Activated CD8-positive, alpha-beta memory T cell treated with anti-CD3 and anti-CD28 coated beads, Interleukin-2, amount 50 U/mL, for 4 hours (primary cell): ENCODE measurements at regions not wholly inside any gene's neighbourhood (a gene's known extent, or its start where the extent isn't known, plus 50 kb on each side); places are given as distances from the start of the nearest gene placed in this dataset.
A peak's percentile ranks its signal among the peaks of the same experiment; 100 is the strongest.
"Not testable (repeated sequence)": the region's sequence is repeated elsewhere in the genome, so short reads cannot be mapped to it uniquely, and the experiment has no call there.

Source experiments
- DNase-seq: peaks from one replicate; pipeline ENCODE4 v3.0.0-alpha.2; 2020

DNA sequence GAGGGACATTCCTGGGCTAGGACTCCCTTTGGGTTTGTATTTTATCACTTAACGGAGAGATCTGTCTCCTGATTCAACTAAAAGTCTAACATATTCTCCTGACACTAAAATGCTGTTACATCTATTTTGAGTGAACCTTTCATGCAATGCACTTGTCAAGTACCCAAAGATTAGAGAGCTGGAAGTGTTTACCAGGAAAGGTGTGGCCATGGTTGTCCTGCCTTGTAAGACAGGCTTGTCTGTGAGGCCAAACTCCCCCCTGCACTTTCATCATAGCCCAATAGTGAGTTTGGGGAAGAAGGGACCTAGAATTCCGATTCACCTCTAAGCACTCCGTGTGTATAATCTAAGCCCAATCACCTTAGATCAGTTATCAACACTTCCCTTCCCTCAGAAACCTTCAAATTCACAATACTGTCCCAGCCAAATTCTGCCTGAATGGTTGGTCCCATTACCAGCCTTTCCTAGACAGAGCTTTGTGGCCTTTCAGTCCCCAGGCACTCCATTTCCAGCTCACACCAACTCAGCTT is 162.6 kb upstream of the NAMPT start:
- no peak for DNase-seq

GRCh38 chr7:106445366-106445765 is 160.6 kb upstream of the NAMPT start:
- not testable (repeated sequence) for DNase-seq

DNA sequence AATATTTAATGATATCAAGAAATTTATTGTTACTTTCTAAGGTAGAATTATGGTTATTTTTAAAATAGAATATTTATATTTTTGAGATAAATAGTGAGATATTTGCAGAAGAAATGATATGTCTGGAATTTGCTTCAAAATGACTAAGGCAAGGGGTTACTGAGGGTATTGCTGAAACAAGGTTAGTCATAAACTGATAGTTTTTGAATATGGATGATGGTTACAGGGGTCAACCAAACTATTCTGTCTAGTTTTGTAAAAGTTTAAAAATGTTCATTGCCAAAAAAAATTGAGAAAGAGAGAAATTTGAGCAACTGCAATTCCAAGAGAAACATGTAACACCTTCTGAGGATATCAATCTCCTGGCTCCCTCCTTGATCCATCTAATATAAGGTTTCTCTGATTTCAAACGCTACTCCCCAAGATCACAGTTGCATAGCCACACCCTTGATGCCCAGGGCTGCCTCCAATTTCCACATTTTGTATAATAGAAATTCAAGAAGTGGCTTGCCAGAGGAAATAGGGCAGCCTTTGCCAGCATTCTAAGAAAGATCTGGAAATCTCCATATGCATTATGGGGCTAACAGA is 159.4 kb upstream of the NAMPT start:
- DNase-seq, result no peak

- no peak for DNase-seq
Measured at GRCh38 chr7:106443156-106443555, 158.4 kb upstream of the NAMPT start.

DNA sequence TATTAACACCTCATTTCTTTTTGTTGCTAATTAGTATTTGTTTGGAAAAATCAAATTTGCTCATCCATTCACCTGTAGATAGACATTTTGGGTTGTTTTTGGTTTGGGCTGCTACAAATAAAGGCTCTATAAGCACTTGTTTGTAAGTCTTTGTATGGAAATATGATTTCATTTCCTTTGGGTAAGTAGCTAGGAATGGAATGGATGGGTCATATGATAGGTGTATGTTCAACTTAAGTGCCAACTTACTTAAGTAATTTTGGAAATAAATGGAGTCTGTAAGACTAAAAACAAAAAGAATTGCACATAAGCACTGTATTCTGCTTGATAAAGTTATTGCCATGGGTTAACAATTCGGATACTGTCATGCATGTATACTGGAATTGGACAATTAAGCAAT is 157.7 kb upstream of the NAMPT start:
- no peak for DNase-seq

GRCh38 chr7:106441343-106441742 is 156.6 kb upstream of the NAMPT start:
- not testable (repeated sequence) for DNase-seq

- not testable (repeated sequence) for DNase-seq
Measured at GRCh38 chr7:106436933-106437332, 152.2 kb upstream of the NAMPT start.

GRCh38 chr7:106433377-106433776 is 148.6 kb upstream of the NAMPT start:
- DNase-seq, result no peak

- DNase-seq, result no peak
Measured at GRCh38 chr7:106430535-106431455, 146.0 kb upstream of the NAMPT start.

GRCh38 chr7:106430103-106430502 is 145.3 kb upstream of the NAMPT start:
- DNase-seq, result no peak

DNA sequence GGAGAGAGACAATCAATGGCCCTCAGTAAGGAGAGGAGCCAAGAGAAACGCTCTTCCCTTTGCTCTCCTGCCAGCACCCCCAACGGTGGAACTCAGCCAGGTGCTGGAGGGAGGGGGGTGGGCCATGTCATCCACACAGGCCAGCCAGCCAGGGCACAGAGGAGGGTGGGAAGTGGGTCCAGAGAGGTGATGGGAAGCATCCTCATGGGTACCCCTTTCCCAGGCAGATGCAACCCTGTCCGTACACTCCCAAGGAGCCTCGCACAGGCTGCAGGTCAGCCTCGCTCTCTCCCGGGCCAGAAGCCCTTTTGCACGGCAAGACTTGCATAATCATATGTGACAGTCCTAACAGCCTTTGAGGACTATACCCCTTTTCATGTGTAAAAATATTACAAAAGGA is 142.0 kb upstream of the NAMPT start:
- DNase-seq, result no peak

GRCh38 chr7:106425017-106425719 is 140.4 kb upstream of the NAMPT start:
- peak; percentile 28 for DNase-seq

GRCh38 chr7:106424476-106425016 is 139.8 kb upstream of the NAMPT start:
- no peak for DNase-seq

DNA sequence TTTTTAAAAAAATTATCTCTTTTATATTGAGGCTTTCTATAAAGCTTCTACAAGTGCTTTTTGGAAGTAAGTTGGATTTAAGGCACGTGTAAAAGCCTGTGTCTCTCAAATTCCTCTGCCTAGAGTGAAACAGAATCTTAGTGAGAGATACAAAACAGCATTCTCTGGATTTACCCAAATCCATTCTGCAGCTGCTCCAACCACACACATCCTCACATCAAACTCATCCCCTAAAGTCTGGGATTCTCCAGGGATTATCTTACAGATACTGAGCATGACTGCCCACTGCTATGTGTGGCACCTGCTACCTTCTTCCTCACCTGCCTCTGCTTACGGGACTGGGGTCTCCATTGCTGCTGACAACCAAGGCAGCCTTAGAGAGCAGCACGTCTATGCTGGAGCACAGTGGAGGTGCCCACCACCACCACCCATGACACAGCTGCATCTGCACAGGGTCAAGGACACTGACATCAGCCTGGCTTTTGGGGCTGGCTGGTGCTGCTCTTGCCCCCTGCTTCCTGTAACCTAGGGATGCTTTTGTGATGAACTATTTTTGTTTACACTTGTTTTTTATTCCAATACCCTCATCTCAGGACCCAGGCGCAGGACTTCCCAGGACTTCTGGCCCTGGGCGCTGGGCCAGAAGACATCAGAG is 139.2 kb upstream of the NAMPT start:
- DNase-seq, result no peak

DNA sequence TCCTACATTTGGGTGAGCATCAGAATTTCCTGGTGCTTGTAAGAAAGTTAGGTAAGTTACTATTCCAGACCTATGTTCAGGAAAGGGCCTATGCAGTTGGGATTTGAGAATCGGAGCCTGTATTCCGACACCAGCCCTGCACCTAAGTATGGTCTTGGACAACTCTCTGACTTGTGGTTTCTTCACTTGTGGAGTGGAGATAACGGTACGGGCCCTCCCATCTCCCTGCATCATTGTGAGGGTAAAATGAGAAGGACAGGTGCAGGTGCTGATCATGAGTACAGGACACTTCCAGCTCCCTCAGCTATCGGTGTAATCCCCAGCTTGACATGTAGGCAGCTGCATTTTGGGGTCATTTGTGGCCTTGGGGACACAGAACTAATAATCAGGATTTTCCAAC is 138.3 kb upstream of the NAMPT start:
- no peak for DNase-seq

DNA sequence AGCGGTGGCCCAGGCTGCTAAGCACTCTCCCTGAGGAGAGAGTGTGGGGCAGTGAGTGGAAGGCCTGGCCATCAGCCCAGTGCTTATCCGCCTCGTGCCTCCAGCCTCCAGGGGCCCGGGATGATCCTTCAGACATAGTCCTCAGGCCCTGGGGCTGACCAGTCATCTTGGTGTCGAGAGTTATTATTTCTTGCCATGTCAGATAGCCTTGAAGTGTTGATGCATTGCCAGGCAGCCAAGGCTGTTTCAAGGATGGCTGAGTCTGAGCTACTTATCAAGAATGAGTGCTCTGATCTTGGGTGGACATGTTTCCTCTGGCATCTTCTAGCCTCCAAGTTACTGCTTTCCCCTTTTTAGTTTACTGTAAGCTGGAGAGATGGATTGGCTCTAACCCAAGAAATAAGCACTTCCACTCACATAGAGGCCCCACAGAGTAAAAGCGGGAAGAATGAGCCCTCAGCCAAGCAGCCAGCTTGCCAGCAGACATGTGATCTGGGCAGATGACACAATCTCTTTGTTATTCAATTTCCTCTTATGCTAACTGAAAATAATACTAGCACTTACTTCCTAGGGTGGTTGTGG is 136.5 kb upstream of the NAMPT start:
- DNase-seq, result no peak

DNA sequence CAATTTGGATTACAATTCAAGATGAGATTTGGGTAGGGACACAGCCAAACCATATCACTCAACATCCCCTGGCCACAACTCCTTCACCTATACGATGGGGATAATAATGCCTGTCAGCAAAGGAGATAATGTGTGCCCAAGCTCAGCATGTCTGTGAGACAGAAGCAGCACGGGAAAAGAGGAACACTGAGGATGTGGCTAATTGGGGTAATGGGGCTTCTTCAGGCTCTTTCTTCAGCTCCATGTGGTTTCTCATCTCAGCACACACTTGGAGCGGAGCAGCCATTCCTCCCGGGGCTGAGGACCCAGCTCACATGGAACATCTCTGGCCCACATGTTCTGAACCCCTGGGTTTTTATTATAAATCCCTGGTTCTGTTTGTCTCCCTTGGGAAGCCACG is 136.0 kb upstream of the NAMPT start:
- DNase-seq, result no peak

- DNase-seq, result no peak
Measured at GRCh38 chr7:106420210-106420609, 135.4 kb upstream of the NAMPT start.

- no peak for DNase-seq
Measured at GRCh38 chr7:106419455-106420182, 134.8 kb upstream of the NAMPT start.

- no peak for DNase-seq
Measured at GRCh38 chr7:106418526-106418925, 133.7 kb upstream of the NAMPT start.

GRCh38 chr7:106418094-106418493 is 133.3 kb upstream of the NAMPT start:
- no peak for DNase-seq
